Activated naive CD8-positive, alpha-beta T cell (primary cell): ENCODE measurements at regions not wholly inside any gene's neighbourhood (a gene's known extent, or its start where the extent isn't known, plus 50 kb on each side); places are given as distances from the start of the nearest gene placed in this dataset.

Experiments
- H3K27ac Mint-ChIP-seq: one replicate; pipeline ENCODE4 v1.8.0; 2021; ENCODE audit warnings: mixed read lengths
- H3K27me3 Mint-ChIP-seq: one replicate; pipeline ENCODE4 v1.8.0; 2021; ENCODE audit warnings: mixed read lengths
- H3K36me3 Mint-ChIP-seq: one replicate; pipeline ENCODE4 v1.8.0; 2021; ENCODE audit warnings: mixed read lengths
- H3K4me1 Mint-ChIP-seq: one replicate; pipeline ENCODE4 v1.8.0; 2021; ENCODE audit warnings: low read depth, mixed read lengths
- H3K4me3 Mint-ChIP-seq: one replicate; pipeline ENCODE4 v1.8.0; 2021; ENCODE audit warnings: mild to moderate bottlenecking, mixed read lengths
- H3K9me3 Mint-ChIP-seq: one replicate; pipeline ENCODE4 v1.8.0; 2021; ENCODE audit warnings: low read depth, mixed read lengths

DNA sequence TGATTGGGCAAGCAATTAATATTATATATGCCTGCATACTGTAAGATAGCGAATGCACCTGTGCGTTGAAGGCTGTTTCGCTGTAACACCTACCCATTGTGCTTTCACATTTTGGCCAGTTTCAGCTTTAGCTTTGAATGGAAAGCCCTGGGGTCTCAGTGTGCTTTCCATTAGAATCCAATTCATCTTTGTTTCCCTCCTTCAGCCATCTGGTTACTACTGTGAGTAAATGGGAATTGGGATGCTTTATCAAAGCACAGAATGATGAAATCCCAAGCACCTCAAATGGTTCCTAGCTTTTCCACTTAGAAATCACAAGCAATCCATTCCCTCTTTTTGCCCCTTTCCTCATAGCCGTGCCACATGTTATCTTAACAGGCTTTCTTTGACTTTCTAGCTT is 127.1 kb downstream of the HDGFL1 start:
- H3K27ac Mint-ChIP-seq: no peak overlapping the region
- H3K36me3 Mint-ChIP-seq: no peaks in the 10 kb centered on the region
- no peak overlapping the region for H3K4me3 Mint-ChIP-seq
- H3K9me3 Mint-ChIP-seq: no peaks in the 10 kb centered on the region
- no peaks in the 10 kb centered on the region for H3K4me1 Mint-ChIP-seq
- no peaks in the 10 kb centered on the region for H3K27me3 Mint-ChIP-seq

DNA sequence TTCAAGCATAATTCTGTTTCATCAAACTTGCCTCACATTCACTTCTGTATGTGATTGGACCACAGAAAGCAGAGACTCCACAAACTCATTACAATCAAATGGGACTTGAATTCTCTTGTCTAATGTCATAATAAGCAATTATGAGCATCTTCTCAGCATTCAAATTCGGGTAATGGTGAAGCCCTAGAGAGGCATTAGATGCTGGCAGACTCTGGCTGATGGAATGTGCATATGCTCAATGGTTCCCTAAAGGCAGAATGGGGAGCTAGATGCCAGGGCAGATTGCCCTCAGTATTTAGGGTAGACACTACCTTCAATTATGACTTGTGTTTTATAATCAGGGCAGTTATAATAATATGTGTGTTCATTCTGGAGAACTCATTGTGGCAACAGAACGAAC is 127.9 kb downstream of the HDGFL1 start:
- no peak overlapping the region for H3K4me3 Mint-ChIP-seq
- H3K27me3 Mint-ChIP-seq: no peaks in the 10 kb centered on the region
- H3K4me1 Mint-ChIP-seq: no peaks in the 10 kb centered on the region
- no peaks in the 10 kb centered on the region for H3K36me3 Mint-ChIP-seq
- H3K27ac Mint-ChIP-seq: no peak overlapping the region
- H3K9me3 Mint-ChIP-seq: no peaks in the 10 kb centered on the region

GRCh38 chr6:22699151-22699550 is 129.8 kb downstream of the HDGFL1 start:
- H3K27ac Mint-ChIP-seq: no peak overlapping the region
- H3K4me3 Mint-ChIP-seq: no peak overlapping the region
- no peaks in the 10 kb centered on the region for H3K27me3 Mint-ChIP-seq
- no peaks in the 10 kb centered on the region for H3K9me3 Mint-ChIP-seq
- H3K36me3 Mint-ChIP-seq: no peaks in the 10 kb centered on the region
- no peaks in the 10 kb centered on the region for H3K4me1 Mint-ChIP-seq

- Mint-ChIP-seq H3K27me3 (no peaks in the 10 kb centered on the region), H3K9me3 (no peaks in the 10 kb centered on the region), H3K4me3 (no peak overlapping the region), H3K36me3 (no peaks in the 10 kb centered on the region), H3K27ac (no peak overlapping the region), H3K4me1 (no peaks in the 10 kb centered on the region)
These were observed 137.3 kb downstream of the HDGFL1 start for GRCh38 chr6:22706651-22707050.

- Mint-ChIP-seq H3K27ac (no peak overlapping the region), H3K27me3 (no peaks in the 10 kb centered on the region), H3K9me3 (no peaks in the 10 kb centered on the region), H3K4me1 (no peaks in the 10 kb centered on the region), H3K36me3 (no peaks in the 10 kb centered on the region), H3K4me3 (no peak overlapping the region)
These were observed 139.1 kb downstream of the HDGFL1 start for GRCh38 chr6:22708469-22708868.

DNA sequence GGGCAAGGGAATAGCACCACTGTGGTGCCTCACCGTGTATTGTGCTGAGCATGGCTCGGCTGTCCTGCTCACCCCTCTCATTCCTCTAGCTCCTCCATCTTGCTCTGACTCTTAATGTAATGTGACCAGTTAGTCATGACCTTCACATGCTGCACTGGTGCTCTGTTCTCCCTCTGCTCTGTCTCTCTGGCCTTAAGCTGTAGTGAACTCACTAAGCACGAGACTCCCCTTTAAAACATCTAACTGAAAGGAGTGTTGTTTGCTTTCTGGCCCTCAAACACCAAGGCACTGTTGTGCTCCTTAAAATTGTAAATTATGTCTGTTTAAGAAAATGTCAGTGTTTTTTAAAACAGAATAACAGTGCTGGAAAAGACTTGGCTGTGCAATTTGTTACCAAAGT is 140.4 kb downstream of the HDGFL1 start:
- Mint-ChIP-seq H3K4me3 (no peak overlapping the region), H3K27me3 (peaks cover 2% of the 10 kb centered on the region), H3K27ac (no peak overlapping the region), H3K36me3 (no peaks in the 10 kb centered on the region), H3K4me1 (no peaks in the 10 kb centered on the region), H3K9me3 (no peaks in the 10 kb centered on the region)

DNA sequence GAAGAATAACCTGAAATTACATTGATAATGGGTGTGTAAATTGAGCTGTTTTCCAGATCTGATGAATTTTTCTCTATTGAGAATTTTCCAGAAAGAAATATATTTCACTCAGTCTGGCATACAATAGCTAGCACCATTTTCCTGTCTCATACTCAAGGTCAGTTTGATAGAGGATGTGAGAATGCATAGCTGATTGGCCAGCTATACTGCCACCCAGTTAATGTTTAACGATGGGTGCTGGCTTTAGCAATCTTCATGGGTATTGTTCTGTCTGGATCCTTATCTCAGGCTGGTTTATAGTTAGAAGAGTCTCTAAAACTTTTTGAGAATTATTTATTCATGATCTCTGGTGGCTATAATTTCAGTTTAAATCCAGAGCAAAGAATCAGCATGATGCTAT is 147.4 kb downstream of the HDGFL1 start:
- no peak overlapping the region for H3K27ac Mint-ChIP-seq
- no peaks in the 10 kb centered on the region for H3K4me1 Mint-ChIP-seq
- H3K27me3 Mint-ChIP-seq: peaks cover 2% of the 10 kb centered on the region
- no peak overlapping the region for H3K4me3 Mint-ChIP-seq
- H3K36me3 Mint-ChIP-seq: no peaks in the 10 kb centered on the region
- no peaks in the 10 kb centered on the region for H3K9me3 Mint-ChIP-seq

DNA sequence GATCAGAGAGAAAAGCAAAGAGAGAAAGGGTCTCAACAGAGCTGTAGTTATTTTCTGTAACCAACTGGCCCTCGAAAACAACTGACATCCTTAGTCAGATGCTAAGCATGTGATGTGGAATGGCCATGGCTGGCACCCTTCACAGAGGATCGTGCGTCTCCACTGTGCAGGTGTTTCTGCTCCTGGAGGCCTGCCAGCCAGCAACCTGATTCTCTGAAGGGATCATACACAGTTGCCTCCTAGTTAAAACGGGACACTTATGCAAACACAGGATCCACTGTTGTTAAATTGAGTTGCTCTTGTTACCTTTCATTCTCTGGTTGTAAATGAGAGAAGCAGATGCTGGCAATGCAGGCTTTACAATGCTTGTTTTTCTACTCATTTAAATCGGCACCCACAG is 148.5 kb downstream of the HDGFL1 start:
- Mint-ChIP-seq H3K9me3 (peaks cover 6% of the 10 kb centered on the region), H3K4me3 (no peak overlapping the region), H3K4me1 (no peaks in the 10 kb centered on the region), H3K36me3 (no peaks in the 10 kb centered on the region), H3K27me3 (peaks cover 2% of the 10 kb centered on the region), H3K27ac (no peak overlapping the region)

DNA sequence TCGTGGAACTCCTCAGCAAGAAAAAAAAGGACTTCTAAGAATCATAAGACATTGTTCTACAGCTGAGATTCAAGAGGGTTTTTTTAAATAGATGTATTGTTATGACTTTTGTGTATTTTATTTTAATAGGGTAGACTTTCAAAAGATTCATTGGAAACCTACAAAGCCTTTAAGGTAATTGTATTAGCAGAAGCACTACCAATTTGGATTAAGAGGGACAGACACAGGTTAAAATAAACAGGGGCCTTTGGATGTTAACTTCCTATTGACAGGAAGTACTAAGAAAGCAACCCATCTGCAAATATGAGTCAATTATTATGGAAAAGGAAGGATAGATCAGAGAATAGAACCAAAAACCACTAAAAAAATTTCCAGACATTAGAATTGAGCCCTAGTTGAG is 153.5 kb downstream of the HDGFL1 start:
- no peak overlapping the region for H3K4me3 Mint-ChIP-seq
- H3K9me3 Mint-ChIP-seq: peaks cover 14% of the 10 kb centered on the region
- H3K27me3 Mint-ChIP-seq: no peaks in the 10 kb centered on the region
- H3K27ac Mint-ChIP-seq: no peak overlapping the region
- H3K4me1 Mint-ChIP-seq: no peaks in the 10 kb centered on the region
- H3K36me3 Mint-ChIP-seq: no peaks in the 10 kb centered on the region

DNA sequence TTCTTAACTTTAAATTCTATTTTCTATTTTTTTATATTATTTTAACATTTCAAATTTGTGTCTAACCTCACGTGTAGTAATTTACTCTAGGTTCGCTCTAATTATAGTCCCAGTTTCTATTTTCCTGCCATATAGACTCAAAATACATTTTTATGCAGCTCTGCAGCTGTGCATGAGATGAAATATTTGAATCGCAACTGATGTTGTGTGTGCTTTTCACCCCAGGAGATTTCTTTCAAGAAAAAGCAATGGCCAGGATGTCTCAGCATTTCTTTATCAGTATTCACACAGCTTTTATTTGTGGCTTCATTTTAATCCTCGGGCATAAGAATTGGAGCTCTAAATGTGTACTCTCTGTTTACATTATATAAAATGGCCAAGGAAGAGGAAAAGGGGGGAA is 157.6 kb downstream of the HDGFL1 start:
- Mint-ChIP-seq H3K9me3 (peaks cover 13% of the 10 kb centered on the region), H3K4me3 (no peak overlapping the region), H3K27me3 (no peaks in the 10 kb centered on the region), H3K36me3 (no peaks in the 10 kb centered on the region), H3K27ac (no peak overlapping the region), H3K4me1 (no peaks in the 10 kb centered on the region)

- Mint-ChIP-seq H3K4me1 (no peaks in the 10 kb centered on the region), H3K27ac (no peak overlapping the region), H3K36me3 (no peaks in the 10 kb centered on the region), H3K27me3 (no peaks in the 10 kb centered on the region), H3K9me3 (peaks cover 10% of the 10 kb centered on the region), H3K4me3 (no peak overlapping the region)
These were observed 158.3 kb downstream of the HDGFL1 start for GRCh38 chr6:22727710-22728109.

- peaks cover 4% of the 10 kb centered on the region for H3K9me3 Mint-ChIP-seq
- no peaks in the 10 kb centered on the region for H3K36me3 Mint-ChIP-seq
- no peaks in the 10 kb centered on the region for H3K4me1 Mint-ChIP-seq
- H3K27ac Mint-ChIP-seq: no peak overlapping the region
- H3K4me3 Mint-ChIP-seq: no peak overlapping the region
- no peaks in the 10 kb centered on the region for H3K27me3 Mint-ChIP-seq
These were observed 163.0 kb downstream of the HDGFL1 start for GRCh38 chr6:22732176-22732970.

- Mint-ChIP-seq H3K27me3 (no peaks in the 10 kb centered on the region), H3K27ac (no peak overlapping the region), H3K9me3 (peaks cover 4% of the 10 kb centered on the region), H3K4me3 (no peak overlapping the region), H3K36me3 (no peaks in the 10 kb centered on the region), H3K4me1 (no peaks in the 10 kb centered on the region)
These were observed 167.4 kb downstream of the HDGFL1 start for GRCh38 chr6:22736740-22737139.

DNA sequence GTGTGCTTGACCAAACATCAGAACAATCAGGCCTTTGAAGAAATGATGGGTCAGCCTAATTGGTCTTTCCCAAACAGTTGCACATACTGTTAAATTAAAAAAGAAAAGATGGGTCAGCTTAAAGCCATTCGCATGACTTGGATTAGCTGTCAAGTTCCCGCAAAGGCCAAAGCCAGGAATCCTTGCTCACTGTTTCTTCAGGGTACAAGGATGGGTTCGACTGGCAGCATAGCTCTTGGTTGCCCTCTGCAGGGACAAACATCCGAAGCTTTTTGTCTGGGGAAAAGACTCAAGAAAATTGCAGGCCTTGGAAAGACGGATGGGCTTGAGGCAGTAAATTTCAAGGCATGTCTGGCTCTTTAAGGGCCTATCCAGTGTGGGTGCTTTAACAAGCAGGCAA is 168.0 kb downstream of the HDGFL1 start:
- peaks cover 4% of the 10 kb centered on the region for H3K9me3 Mint-ChIP-seq
- H3K27me3 Mint-ChIP-seq: no peaks in the 10 kb centered on the region
- no peaks in the 10 kb centered on the region for H3K36me3 Mint-ChIP-seq
- H3K27ac Mint-ChIP-seq: no peak overlapping the region
- no peak overlapping the region for H3K4me3 Mint-ChIP-seq
- no peaks in the 10 kb centered on the region for H3K4me1 Mint-ChIP-seq

GRCh38 chr6:22738194-22738593 is 168.8 kb downstream of the HDGFL1 start:
- no peaks in the 10 kb centered on the region for H3K4me1 Mint-ChIP-seq
- H3K9me3 Mint-ChIP-seq: peaks cover 4% of the 10 kb centered on the region
- no peak overlapping the region for H3K4me3 Mint-ChIP-seq
- no peak overlapping the region for H3K27ac Mint-ChIP-seq
- H3K36me3 Mint-ChIP-seq: no peaks in the 10 kb centered on the region
- H3K27me3 Mint-ChIP-seq: no peaks in the 10 kb centered on the region

DNA sequence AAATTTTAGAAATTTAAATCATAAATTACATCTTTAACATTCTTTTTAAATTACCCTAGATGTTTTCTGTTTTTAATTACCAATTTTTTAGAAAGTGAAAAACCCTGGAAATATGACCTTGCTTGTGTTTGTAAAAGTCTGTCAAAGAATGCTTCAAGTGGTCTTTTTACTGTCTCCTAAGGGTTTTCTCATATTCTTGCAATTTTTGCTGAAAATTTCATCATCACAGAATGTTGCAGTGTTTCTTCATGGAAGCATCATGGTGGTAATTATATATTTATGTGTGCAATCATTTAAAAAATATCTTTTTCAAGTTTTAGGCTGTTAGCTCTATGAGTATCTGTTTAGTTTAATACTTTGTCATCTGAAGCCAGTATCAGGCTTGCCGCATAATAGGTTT is 178.2 kb downstream of the HDGFL1 start:
- Mint-ChIP-seq H3K27ac (no peak overlapping the region), H3K4me3 (no peak overlapping the region), H3K4me1 (no peaks in the 10 kb centered on the region), H3K36me3 (no peaks in the 10 kb centered on the region), H3K27me3 (no peaks in the 10 kb centered on the region), H3K9me3 (no peaks in the 10 kb centered on the region)
